Liver (tissue), 8 donors: ENCODE measurements at regions not wholly inside any gene's neighbourhood (a gene's known extent, or its start where the extent isn't known, plus 50 kb on each side); places are given as distances from the start of the nearest gene placed in this dataset.

Source experiments
- DNase-seq: peaks from one replicate; pipeline ENCODE4 v3.0.0-alpha.2; 2017; ENCODE audit warnings: low spot score
- H3K27ac ChIP-seq, 2 donors: one replicate each; pipeline ENCODE4 v1.7.0; 2013; ENCODE audit warnings: inconsistent platforms in 2 of 2, low read length in 2 of 2, control low read depth in 1 of 2, low read depth in 1 of 2, mild to moderate bottlenecking in 1 of 2
- H3K27me3 ChIP-seq, 4 donors: one replicate each; pipeline versions ENCODE4 v1.6.1 to v1.7.0; 2013; ENCODE audit warnings: low read length in 3 of 4, inconsistent platforms in 1 of 4, mild to moderate bottlenecking in 1 of 4, moderate library complexity in 1 of 4; ENCODE audit not compliant: control insufficient read depth in 4 of 4, insufficient read depth in 4 of 4
- H3K36me3 ChIP-seq, 4 donors: one replicate each; pipeline versions ENCODE4 v1.6.1 to v1.7.0; 2013; ENCODE audit warnings: low read length in 3 of 4, mild to moderate bottlenecking in 3 of 4, low read depth in 1 of 4, moderate library complexity in 1 of 4; ENCODE audit not compliant: control insufficient read depth in 4 of 4, insufficient read depth in 3 of 4
- H3K4me1 ChIP-seq, 4 donors: one replicate each; pipeline versions ENCODE4 v1.6.1 to v1.7.0; 2013; ENCODE audit warnings: low read length in 3 of 4, mild to moderate bottlenecking in 3 of 4, moderate library complexity in 1 of 4; ENCODE audit not compliant: control insufficient read depth in 4 of 4, insufficient read depth in 4 of 4
- H3K4me3 ChIP-seq, 3 donors: one replicate each; pipeline versions ENCODE4 v1.6.1 to v1.7.0; 2013; ENCODE audit warnings: low read length in 3 of 3, control low read depth in 1 of 3, low read depth in 1 of 3, mild to moderate bottlenecking in 1 of 3
- H3K9ac ChIP-seq, 2 donors: one replicate each; pipeline ENCODE4 v1.7.0; 2013; ENCODE audit warnings: low read length in 2 of 2, mild to moderate bottlenecking in 2 of 2, moderate library complexity in 2 of 2, control low read depth in 1 of 2, low read depth in 1 of 2
- H3K9me3 ChIP-seq, 4 donors: one replicate each; pipeline versions ENCODE4 v1.6.1 to v1.7.0; 2013; ENCODE audit warnings: low read length in 3 of 4; ENCODE audit not compliant: control insufficient read depth in 4 of 4
- FOXA1 ChIP-seq: IDR thresholded peaks from 2 replicates; pipeline ENCODE4 v1.6.1; 2016; ENCODE audit warnings: antibody characterized with exemption
- FOXA2 ChIP-seq: IDR thresholded peaks from 2 replicates; pipeline ENCODE4 v1.6.1; 2016; ENCODE audit warnings: antibody characterized with exemption
- GABPA ChIP-seq, 2 donors: IDR thresholded peaks in 1 of 2; conservative IDR thresholded peaks in 1 of 2; 2 replicates each; pipeline ENCODE4 v1.6.1; 2016; ENCODE audit warnings: antibody characterized with exemption in 2 of 2, mild to moderate bottlenecking in 1 of 2, moderate library complexity in 1 of 2
- HNF4G ChIP-seq: IDR thresholded peaks from 2 replicates; pipeline ENCODE4 v1.6.1; 2016; ENCODE audit warnings: antibody characterized with exemption
- JUND ChIP-seq, 2 donors: IDR thresholded peaks; 2 replicates each; pipeline ENCODE4 v1.6.1; 2016; ENCODE audit warnings: antibody characterized with exemption in 2 of 2
- NR2F2 ChIP-seq: IDR thresholded peaks from 2 replicates; pipeline ENCODE4 v1.6.1; 2016; ENCODE audit warnings: antibody characterized with exemption
- RAD21 ChIP-seq, 2 donors: IDR thresholded peaks; 2 replicates each; pipeline ENCODE4 v1.6.1; 2016; ENCODE audit warnings: antibody characterized with exemption in 2 of 2, mild to moderate bottlenecking in 2 of 2
- TAF1 ChIP-seq: conservative IDR thresholded peaks from 2 replicates; pipeline ENCODE4 v1.6.1; 2016; ENCODE audit warnings: antibody characterized with exemption, mild to moderate bottlenecking
- YY1 ChIP-seq: IDR thresholded peaks from 2 replicates; pipeline ENCODE4 v1.6.1; 2016; ENCODE audit warnings: antibody characterized with exemption, mild to moderate bottlenecking
- WGBS: extraction: QIAGEN DNeasy Blood & Tissue Kit; methylation state at CpG from one replicate; pipeline ENCODE4 v1.1.7; 2013; 5-methylcytosine and 5-hydroxymethylcytosine counted together
- TF ChIP-seq, protein P1 (sequence below): IDR thresholded peaks from 2 replicates; pipeline ENCODE4 v1.6.1; 2016; ENCODE audit warnings: antibody characterized with exemption
- TF ChIP-seq, protein P2 (sequence below): fragments of 150-350 bp; IDR thresholded peaks from 2 replicates; pipeline ENCODE4 v1.5.1; 2017; ENCODE audit warnings: improper control_type of control experiment, low read depth, low read length; ENCODE audit not compliant: missing input control
- TF ChIP-seq, protein P3 (sequence below): IDR thresholded peaks from 2 replicates; pipeline ENCODE4 v1.6.1; 2016; ENCODE audit warnings: antibody characterized with exemption
- TF ChIP-seq, protein P4 (sequence below): IDR thresholded peaks from 2 replicates; pipeline ENCODE4 v1.6.1; 2016; ENCODE audit warnings: antibody characterized with exemption, mild to moderate bottlenecking
- donor health status: healthy.
- donor health status: healthy.
- donor health status: healthy.
- donor health status: healthy.
- donor health status: healthy.

DNA sequence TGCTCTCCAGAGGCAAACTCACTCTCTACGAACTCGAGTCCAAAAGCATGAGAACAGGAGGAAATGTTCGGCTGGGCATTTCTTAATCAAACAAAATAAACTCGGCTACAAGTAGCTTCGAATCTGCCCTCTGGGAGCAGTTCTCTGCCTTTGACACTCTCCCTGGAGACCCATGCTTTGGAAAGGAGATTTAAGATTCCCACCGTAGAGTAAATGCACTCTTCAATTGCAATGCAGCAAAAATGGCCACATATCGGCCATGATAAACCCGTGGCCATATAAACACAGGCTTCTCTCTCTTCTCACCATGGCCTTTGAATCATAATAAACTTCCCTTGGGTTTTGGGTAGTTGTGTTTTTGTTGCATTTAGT lies 215.4 kb downstream of the TOMM20 start:
- no peak for DNase-seq
- Histone ChIP-seq H3K9me3 (no peaks in the 10 kb centered on the region), H3K36me3 (no peaks in the 10 kb centered on the region), H3K4me3 (no peak overlapping the region), H3K9ac (no peak overlapping the region), H3K27me3 (no peaks in the 10 kb centered on the region), H3K4me1 (peaks cover 6 to 20% (median 15%) of the 10 kb centered on the region in 4 donors), H3K27ac (no peak overlapping the region)
- no peak for TF ChIP-seq TAF1
- TF ChIP-seq, protein P1, sequence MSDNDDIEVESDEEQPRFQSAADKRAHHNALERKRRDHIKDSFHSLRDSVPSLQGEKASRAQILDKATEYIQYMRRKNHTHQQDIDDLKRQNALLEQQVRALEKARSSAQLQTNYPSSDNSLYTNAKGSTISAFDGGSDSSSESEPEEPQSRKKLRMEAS = no peak
- no peak for TF ChIP-seq FOXA2
- no peak for TF ChIP-seq RAD21 (IDR thresholded peaks at IDR 0.05)
- TF ChIP-seq, protein P2, sequence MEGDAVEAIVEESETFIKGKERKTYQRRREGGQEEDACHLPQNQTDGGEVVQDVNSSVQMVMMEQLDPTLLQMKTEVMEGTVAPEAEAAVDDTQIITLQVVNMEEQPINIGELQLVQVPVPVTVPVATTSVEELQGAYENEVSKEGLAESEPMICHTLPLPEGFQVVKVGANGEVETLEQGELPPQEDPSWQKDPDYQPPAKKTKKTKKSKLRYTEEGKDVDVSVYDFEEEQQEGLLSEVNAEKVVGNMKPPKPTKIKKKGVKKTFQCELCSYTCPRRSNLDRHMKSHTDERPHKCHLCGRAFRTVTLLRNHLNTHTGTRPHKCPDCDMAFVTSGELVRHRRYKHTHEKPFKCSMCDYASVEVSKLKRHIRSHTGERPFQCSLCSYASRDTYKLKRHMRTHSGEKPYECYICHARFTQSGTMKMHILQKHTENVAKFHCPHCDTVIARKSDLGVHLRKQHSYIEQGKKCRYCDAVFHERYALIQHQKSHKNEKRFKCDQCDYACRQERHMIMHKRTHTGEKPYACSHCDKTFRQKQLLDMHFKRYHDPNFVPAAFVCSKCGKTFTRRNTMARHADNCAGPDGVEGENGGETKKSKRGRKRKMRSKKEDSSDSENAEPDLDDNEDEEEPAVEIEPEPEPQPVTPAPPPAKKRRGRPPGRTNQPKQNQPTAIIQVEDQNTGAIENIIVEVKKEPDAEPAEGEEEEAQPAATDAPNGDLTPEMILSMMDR = no peak
- no peak for TF ChIP-seq YY1
- no peak for TF ChIP-seq HNF4G
- TF ChIP-seq GABPA (IDR thresholded peaks at IDR 0.05 in 1 of 2, conservative IDR thresholded peaks at IDR 0.05 in 1 of 2) = no peak
- TF ChIP-seq, protein P3, sequence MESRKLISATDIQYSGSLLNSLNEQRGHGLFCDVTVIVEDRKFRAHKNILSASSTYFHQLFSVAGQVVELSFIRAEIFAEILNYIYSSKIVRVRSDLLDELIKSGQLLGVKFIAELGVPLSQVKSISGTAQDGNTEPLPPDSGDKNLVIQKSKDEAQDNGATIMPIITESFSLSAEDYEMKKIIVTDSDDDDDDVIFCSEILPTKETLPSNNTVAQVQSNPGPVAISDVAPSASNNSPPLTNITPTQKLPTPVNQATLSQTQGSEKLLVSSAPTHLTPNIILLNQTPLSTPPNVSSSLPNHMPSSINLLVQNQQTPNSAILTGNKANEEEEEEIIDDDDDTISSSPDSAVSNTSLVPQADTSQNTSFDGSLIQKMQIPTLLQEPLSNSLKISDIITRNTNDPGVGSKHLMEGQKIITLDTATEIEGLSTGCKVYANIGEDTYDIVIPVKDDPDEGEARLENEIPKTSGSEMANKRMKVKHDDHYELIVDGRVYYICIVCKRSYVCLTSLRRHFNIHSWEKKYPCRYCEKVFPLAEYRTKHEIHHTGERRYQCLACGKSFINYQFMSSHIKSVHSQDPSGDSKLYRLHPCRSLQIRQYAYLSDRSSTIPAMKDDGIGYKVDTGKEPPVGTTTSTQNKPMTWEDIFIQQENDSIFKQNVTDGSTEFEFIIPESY = no peak
- TF ChIP-seq JUND (IDR thresholded peaks at IDR 0.05) = no peak
- no peak for TF ChIP-seq NR2F2
- TF ChIP-seq FOXA1 = no peak
- WGBS = 88% methylated on average over 8 of the region's 8 CpGs

DNA sequence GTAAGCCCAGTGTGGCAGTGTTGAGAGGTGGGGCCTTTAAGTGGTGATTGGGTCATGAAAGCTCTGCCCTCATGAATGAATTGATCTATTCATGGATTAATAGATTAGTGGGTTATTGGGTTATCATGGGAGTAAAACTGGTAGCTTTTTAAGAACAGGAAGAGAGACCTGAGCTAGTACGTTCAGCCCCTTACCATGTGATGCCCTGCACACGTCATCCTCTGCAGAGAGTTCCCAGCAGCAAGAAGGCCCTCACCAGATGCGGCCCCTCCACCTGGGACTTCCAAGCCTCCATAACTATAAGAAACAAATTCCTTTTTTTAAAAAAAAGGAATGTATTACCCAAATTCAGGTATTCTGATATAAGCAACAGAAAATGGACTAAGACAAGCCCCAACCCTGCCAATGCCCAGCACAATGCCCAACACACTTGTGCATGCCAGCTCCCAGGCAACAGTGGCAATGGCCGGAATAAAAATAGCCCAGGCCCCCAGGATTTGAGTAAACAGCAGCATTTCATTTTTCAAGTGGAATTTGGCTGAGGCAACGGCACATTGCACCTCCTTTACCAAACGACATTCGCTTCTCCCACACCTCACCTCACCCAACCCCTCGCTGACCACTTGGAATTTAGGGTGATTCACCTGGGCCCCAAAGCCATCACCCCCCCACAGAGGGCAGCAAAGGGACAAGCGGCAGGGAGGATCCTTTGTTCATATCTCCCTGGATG lies 215.9 kb downstream of the TOMM20 start:
- Histone ChIP-seq H3K4me1 (peaks cover 8 to 20% (median 13%) of the 10 kb centered on the region in 4 donors), H3K9me3 (no peaks in the 10 kb centered on the region), H3K27ac (no peak overlapping the region), H3K9ac (no peak overlapping the region), H3K27me3 (no peaks in the 10 kb centered on the region), H3K4me3 (no peak overlapping the region), H3K36me3 (no peaks in the 10 kb centered on the region)
- TF ChIP-seq, protein P4, sequence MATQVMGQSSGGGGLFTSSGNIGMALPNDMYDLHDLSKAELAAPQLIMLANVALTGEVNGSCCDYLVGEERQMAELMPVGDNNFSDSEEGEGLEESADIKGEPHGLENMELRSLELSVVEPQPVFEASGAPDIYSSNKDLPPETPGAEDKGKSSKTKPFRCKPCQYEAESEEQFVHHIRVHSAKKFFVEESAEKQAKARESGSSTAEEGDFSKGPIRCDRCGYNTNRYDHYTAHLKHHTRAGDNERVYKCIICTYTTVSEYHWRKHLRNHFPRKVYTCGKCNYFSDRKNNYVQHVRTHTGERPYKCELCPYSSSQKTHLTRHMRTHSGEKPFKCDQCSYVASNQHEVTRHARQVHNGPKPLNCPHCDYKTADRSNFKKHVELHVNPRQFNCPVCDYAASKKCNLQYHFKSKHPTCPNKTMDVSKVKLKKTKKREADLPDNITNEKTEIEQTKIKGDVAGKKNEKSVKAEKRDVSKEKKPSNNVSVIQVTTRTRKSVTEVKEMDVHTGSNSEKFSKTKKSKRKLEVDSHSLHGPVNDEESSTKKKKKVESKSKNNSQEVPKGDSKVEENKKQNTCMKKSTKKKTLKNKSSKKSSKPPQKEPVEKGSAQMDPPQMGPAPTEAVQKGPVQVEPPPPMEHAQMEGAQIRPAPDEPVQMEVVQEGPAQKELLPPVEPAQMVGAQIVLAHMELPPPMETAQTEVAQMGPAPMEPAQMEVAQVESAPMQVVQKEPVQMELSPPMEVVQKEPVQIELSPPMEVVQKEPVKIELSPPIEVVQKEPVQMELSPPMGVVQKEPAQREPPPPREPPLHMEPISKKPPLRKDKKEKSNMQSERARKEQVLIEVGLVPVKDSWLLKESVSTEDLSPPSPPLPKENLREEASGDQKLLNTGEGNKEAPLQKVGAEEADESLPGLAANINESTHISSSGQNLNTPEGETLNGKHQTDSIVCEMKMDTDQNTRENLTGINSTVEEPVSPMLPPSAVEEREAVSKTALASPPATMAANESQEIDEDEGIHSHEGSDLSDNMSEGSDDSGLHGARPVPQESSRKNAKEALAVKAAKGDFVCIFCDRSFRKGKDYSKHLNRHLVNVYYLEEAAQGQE = no peak
- TF ChIP-seq RAD21 (IDR thresholded peaks at IDR 0.05) = peak in 1 of 2 donors; percentile 20
- WGBS = 91% methylated on average over 9 of the region's 9 CpGs
- no peak for DNase-seq
